HEK293T (cell line): ENCODE measurements at regions not wholly inside any gene's neighbourhood (a gene's known extent, or its start where the extent isn't known, plus 50 kb on each side); places are given as distances from the start of the nearest gene placed in this dataset.

Experiments
- BHLHE40 ChIP-seq: fragments of 450-650 bp; IDR thresholded peaks from 2 replicates; pipeline ENCODE4 v1.6.1; 2016; ENCODE audit warnings: mild to moderate bottlenecking, moderate library complexity, borderline replicate concordance
- CTBP1 ChIP-seq: fragments of 450-650 bp; IDR thresholded peaks from 2 replicates; pipeline ENCODE4 v1.6.1; 2016; ENCODE audit warnings: borderline replicate concordance
- ELF4 ChIP-seq: fragments of 450-650 bp; IDR thresholded peaks from 2 replicates; pipeline ENCODE4 v1.6.1; 2017; ENCODE audit warnings: antibody characterized with exemption
- FOXA1 ChIP-seq: fragments of 450-650 bp; IDR thresholded peaks from 2 replicates; pipeline ENCODE4 v1.6.1; 2016; ENCODE audit warnings: mild to moderate bottlenecking
- FOXK2 ChIP-seq: fragments of 450-650 bp; IDR thresholded peaks from 2 replicates; pipeline ENCODE4 v1.6.1; 2016; ENCODE audit warnings: mild to moderate bottlenecking
- HDGF ChIP-seq: fragments of 450-650 bp; IDR thresholded peaks from 2 replicates; pipeline ENCODE4 v1.6.1; 2017; ENCODE audit warnings: antibody characterized with exemption, borderline replicate concordance
- L3MBTL2 ChIP-seq: fragments of 450-650 bp; conservative IDR thresholded peaks from 2 replicates; pipeline ENCODE4 v1.6.1; 2016; ENCODE audit warnings: mild to moderate bottlenecking
- NFRKB ChIP-seq: fragments of 450-650 bp; IDR thresholded peaks from 2 replicates; pipeline ENCODE4 v1.6.1; 2016; ENCODE audit warnings: mild to moderate bottlenecking, moderate library complexity
- SP1 ChIP-seq: fragments of 450-650 bp; IDR thresholded peaks from 2 replicates; pipeline ENCODE4 v1.6.1; 2017
- ZNF384 ChIP-seq: fragments of 450-650 bp; IDR thresholded peaks from 2 replicates; pipeline ENCODE4 v1.6.1; 2016
- TF ChIP-seq, protein P1 (sequence below): fragments of 450-650 bp; IDR thresholded peaks from 2 replicates; pipeline ENCODE4 v1.6.1; 2016

DNA sequence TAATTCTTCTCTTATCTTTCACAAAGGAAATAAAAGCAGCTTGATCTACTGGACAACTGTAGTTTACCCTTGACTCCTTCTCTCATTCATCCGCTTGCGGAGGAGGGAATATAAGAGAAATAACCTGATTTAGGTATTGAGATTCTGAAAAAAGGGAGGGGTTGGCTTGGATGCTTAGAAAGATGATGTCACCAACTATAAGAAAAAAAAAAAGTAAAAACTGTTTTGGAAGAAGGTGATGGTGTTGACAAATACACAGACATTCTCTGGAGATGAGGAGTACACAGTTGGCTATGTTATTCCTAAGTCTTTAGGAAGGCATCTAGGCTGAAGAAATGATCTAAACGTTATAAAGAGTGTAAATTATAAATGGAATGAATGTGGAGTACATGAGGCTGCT lies 103.3 kb downstream of the TMEM114 start:
- TF ChIP-seq ELF4 (no peak), BHLHE40 (no peak), HDGF (no peak), ZNF384 (no peak), FOXA1 (no peak), L3MBTL2 (no peak), SP1 (no peak), FOXK2 (no peak), CTBP1 (no peak), NFRKB (no peak)
- TF ChIP-seq, protein P1, sequence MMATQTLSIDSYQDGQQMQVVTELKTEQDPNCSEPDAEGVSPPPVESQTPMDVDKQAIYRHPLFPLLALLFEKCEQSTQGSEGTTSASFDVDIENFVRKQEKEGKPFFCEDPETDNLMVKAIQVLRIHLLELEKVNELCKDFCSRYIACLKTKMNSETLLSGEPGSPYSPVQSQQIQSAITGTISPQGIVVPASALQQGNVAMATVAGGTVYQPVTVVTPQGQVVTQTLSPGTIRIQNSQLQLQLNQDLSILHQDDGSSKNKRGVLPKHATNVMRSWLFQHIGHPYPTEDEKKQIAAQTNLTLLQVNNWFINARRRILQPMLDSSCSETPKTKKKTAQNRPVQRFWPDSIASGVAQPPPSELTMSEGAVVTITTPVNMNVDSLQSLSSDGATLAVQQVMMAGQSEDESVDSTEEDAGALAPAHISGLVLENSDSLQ: no peak
